Retinal pigment epithelial cell (primary cell): ENCODE measurements at regions not wholly inside any gene's neighbourhood (a gene's known extent, or its start where the extent isn't known, plus 50 kb on each side); places are given as distances from the start of the nearest gene placed in this dataset.

Experiments used
- DNase-seq: peaks from one replicate; pipeline ENCODE4 v3.0.0-alpha.2; 2010; ENCODE audit warnings: low read depth
- H3K4me3 ChIP-seq: 2 replicates; pipeline ENCODE4 v1.5.1; 2011; ENCODE audit warnings: mild to moderate bottlenecking, low read length, control low read depth, moderate library complexity
- CTCF ChIP-seq: conservative IDR thresholded peaks from 2 replicates; pipeline ENCODE4 v1.5.1; 2011; ENCODE audit warnings: low read depth, low read length, control low read depth, inconsistent platforms

- TF ChIP-seq CTCF, result no peak
- no peak for DNase-seq
- H3K4me3 ChIP-seq, result no peak overlapping the region
Measured at GRCh38 chr16:54506741-54507500, 220.3 kb upstream of the IRX3 start.

- TF ChIP-seq CTCF, result no peak
Measured at GRCh38 chr16:54506214-54506580, 219.6 kb upstream of the IRX3 start.

GRCh38 chr16:54505549-54506213 lies 219.1 kb upstream of the IRX3 start:
- TF ChIP-seq CTCF, result no peak
- DNase-seq, result no peak
- H3K4me3 ChIP-seq, result no peak overlapping the region

More at GRCh38 chr16:54506214-54506580, 219.6 kb upstream of the IRX3 start:
- H3K4me3 ChIP-seq, result no peak overlapping the region
- no peak for DNase-seq

- H3K4me3 ChIP-seq, result no peak overlapping the region
- TF ChIP-seq CTCF, result no peak
- DNase-seq, result no peak
Measured at GRCh38 chr16:54504372-54504771, 217.8 kb upstream of the IRX3 start.

- H3K4me3 ChIP-seq, result no peak overlapping the region
- TF ChIP-seq CTCF, result no peak
- DNase-seq, result no peak
Measured at GRCh38 chr16:54503856-54504219, 217.3 kb upstream of the IRX3 start.

- H3K4me3 ChIP-seq, result no peak overlapping the region
- DNase-seq, result no peak
- no peak for TF ChIP-seq CTCF
Measured at GRCh38 chr16:54503011-54503855, 216.6 kb upstream of the IRX3 start.
